ENCODE measurements at regions not wholly inside any gene's neighbourhood (a gene's known extent, or its start where the extent isn't known, plus 50 kb on each side); places are given as distances from the start of the nearest gene placed in this dataset.

DNA sequence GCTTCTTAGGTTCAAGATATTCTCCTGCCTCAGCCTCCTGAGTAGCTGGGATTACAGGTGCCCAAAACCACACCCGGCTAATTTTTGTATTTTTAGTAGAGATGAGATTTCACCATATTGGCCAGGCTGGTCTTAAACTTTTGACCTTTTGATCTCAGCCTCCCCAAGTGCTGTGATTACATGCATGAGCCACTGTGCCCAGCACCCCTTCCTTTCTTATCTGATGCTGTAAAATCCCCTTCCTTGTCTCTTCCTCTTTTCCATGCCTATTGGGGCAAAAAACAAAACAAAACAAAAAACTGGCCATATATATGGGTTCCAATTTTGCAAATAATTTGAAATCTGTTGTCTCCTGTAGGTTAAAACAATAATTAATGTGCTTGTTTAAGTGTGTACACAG lies 74.0 kb upstream of the RPS4Y2 start:
- Histone ChIP-seq H3K4me3 (ENCODE audit: low read length) (no peak overlapping the region), H3K27me3 (ENCODE audit: control insufficient read depth, low read length) (no peaks in the 10 kb centered on the region), H3K4me2 (ENCODE audit: low read length) (no peak overlapping the region), H3K27ac (ENCODE audit: low read depth, low read length) (no peak overlapping the region), H3K9me2 (replicated peaks; ENCODE audit: control insufficient read depth, low read length) (no peaks in the 10 kb centered on the region), H3K36me3 (ENCODE audit: control insufficient read depth, low read length) (no peaks in the 10 kb centered on the region), H3K4me1 (ENCODE audit: control insufficient read depth, low read length) (no peaks in the 10 kb centered on the region), H3K9me3 (ENCODE audit: control insufficient read depth, insufficient read depth, low read length) (no peaks in the 10 kb centered on the region), H3K79me2 (ENCODE audit: control insufficient read depth, low read length) (no peaks in the 10 kb centered on the region), H3F3A (ENCODE audit: control insufficient read depth, insufficient read depth) (no peaks in the 10 kb centered on the region), H4K20me1 (ENCODE audit: control insufficient read depth, insufficient read depth, low read depth, low read length) (no peaks in the 10 kb centered on the region)
- TF ChIP-seq, protein P1, sequence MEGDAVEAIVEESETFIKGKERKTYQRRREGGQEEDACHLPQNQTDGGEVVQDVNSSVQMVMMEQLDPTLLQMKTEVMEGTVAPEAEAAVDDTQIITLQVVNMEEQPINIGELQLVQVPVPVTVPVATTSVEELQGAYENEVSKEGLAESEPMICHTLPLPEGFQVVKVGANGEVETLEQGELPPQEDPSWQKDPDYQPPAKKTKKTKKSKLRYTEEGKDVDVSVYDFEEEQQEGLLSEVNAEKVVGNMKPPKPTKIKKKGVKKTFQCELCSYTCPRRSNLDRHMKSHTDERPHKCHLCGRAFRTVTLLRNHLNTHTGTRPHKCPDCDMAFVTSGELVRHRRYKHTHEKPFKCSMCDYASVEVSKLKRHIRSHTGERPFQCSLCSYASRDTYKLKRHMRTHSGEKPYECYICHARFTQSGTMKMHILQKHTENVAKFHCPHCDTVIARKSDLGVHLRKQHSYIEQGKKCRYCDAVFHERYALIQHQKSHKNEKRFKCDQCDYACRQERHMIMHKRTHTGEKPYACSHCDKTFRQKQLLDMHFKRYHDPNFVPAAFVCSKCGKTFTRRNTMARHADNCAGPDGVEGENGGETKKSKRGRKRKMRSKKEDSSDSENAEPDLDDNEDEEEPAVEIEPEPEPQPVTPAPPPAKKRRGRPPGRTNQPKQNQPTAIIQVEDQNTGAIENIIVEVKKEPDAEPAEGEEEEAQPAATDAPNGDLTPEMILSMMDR (IDR thresholded peaks at IDR 0.05; ENCODE audit: low read depth, low read length, poor library complexity, severe bottlenecking), result no peak
- no peak for TF ChIP-seq EZH2phosphoT487 (IDR thresholded peaks at IDR 0.05; ENCODE audit: borderline replicate concordance, low read length)

DNA sequence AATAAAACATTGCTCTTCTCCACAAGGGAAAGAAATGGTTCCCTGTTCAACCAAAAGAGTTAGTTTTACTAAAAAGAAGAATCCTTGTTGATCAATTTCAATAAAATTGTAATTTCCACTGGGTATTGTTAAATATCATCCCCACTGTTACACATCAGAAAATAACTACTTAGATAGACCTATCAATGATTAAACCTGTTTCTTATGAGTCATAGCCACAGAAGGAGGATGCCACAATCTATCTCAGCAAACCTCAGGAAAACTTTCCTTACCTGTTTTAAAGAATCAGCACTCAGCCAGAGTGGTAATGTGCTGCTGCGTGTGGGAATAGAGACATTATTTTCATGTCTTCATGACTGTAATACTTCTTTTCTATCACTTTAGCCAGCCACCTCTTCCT lies 72.5 kb upstream of the RPS4Y2 start:
- no peak overlapping the region for H3K4me2 ChIP-seq (ENCODE audit: low read length)

DNA sequence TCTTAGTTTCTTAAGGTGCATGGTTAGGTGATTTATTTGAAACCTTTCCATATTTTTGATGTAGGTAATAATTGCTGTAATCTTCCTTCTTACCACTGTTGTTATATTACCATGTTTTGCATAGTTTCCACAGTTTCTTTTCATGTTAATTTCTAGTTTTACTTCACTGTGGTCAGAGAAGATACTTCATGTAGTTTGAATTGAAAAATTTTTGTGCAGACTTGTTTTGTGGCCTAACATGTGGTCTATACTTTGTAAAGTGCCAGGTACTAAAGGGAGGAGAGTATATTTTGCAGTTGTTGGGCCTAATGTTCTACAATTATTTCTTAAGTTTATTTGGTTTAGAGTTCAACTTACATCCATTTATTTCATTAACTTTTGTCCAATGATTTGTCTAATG lies 69.2 kb upstream of the RPS4Y2 start:
- H3K27ac ChIP-seq (ENCODE audit: low read depth, low read length), result no peak overlapping the region
- no peaks in the 10 kb centered on the region for H3K9me2 ChIP-seq (replicated peaks; ENCODE audit: control insufficient read depth, low read length)
- TF ChIP-seq, protein P1 (IDR thresholded peaks at IDR 0.05; ENCODE audit: low read depth, low read length, poor library complexity, severe bottlenecking), result no peak
- no peak for TF ChIP-seq EZH2phosphoT487 (IDR thresholded peaks at IDR 0.05; ENCODE audit: borderline replicate concordance, low read length)
- no peaks in the 10 kb centered on the region for H3K4me1 ChIP-seq (ENCODE audit: control insufficient read depth, low read length)
- H3F3A ChIP-seq (ENCODE audit: control insufficient read depth, insufficient read depth), result no peaks in the 10 kb centered on the region
- H3K9me3 ChIP-seq (ENCODE audit: control insufficient read depth, insufficient read depth, low read length), result no peaks in the 10 kb centered on the region
- no peak overlapping the region for H3K4me2 ChIP-seq (ENCODE audit: low read length)
- no peaks in the 10 kb centered on the region for H4K20me1 ChIP-seq (ENCODE audit: control insufficient read depth, insufficient read depth, low read depth, low read length)
- H3K27me3 ChIP-seq (ENCODE audit: control insufficient read depth, low read length), result no peaks in the 10 kb centered on the region
- H3K36me3 ChIP-seq (ENCODE audit: control insufficient read depth, low read length), result no peaks in the 10 kb centered on the region
- H3K4me3 ChIP-seq (ENCODE audit: low read length), result no peak overlapping the region
- H3K79me2 ChIP-seq (ENCODE audit: control insufficient read depth, low read length), result no peaks in the 10 kb centered on the region

More for the DNA sequence above, 72.5 kb upstream of the RPS4Y2 start:
- Histone ChIP-seq H3K27ac (ENCODE audit: low read depth, low read length) (no peak overlapping the region), H3K79me2 (ENCODE audit: control insufficient read depth, low read length) (no peaks in the 10 kb centered on the region), H3K27me3 (ENCODE audit: control insufficient read depth, low read length) (no peaks in the 10 kb centered on the region), H3K4me1 (ENCODE audit: control insufficient read depth, low read length) (no peaks in the 10 kb centered on the region), H3K36me3 (ENCODE audit: control insufficient read depth, low read length) (no peaks in the 10 kb centered on the region), H3K9me2 (replicated peaks; ENCODE audit: control insufficient read depth, low read length) (no peaks in the 10 kb centered on the region), H3F3A (ENCODE audit: control insufficient read depth, insufficient read depth) (no peaks in the 10 kb centered on the region), H3K4me3 (ENCODE audit: low read length) (no peak overlapping the region), H3K9me3 (ENCODE audit: control insufficient read depth, insufficient read depth, low read length) (no peaks in the 10 kb centered on the region), H4K20me1 (ENCODE audit: control insufficient read depth, insufficient read depth, low read depth, low read length) (no peaks in the 10 kb centered on the region)
- TF ChIP-seq, protein P1 (IDR thresholded peaks at IDR 0.05; ENCODE audit: low read depth, low read length, poor library complexity, severe bottlenecking), result no peak
- no peak for TF ChIP-seq EZH2phosphoT487 (IDR thresholded peaks at IDR 0.05; ENCODE audit: borderline replicate concordance, low read length)

All from DOHH2 (cell line).